Natural killer cell (primary cell): ENCODE measurements at regions not wholly inside any gene's neighbourhood (a gene's known extent, or its start where the extent isn't known, plus 50 kb on each side); places are given as distances from the start of the nearest gene placed in this dataset.

Experiments
- ATAC-seq, 3 donors: fragments of 150-1000 bp in 2 of 3; fragments of 200-7000 bp in 1 of 3; cut with Tn5 transposase; 1 replicate in 1 of 3; 2 replicates in 2 of 3; pipeline ENCODE4 v1.10.0; 2021; ENCODE audit warnings: mild to moderate bottlenecking in 2 of 3, moderate library complexity in 2 of 3
- DNase-seq, 2 donors: peaks; one replicate each; pipeline versions ENCODE4 v3.0.0 to v3.0.0-alpha.2; 2013 to 2021; ENCODE audit warnings: mixed read lengths in 1 of 2
- H3K27ac ChIP-seq: one replicate; pipeline ENCODE4 v1.5.1; 2013; ENCODE audit warnings: mild to moderate bottlenecking, low read length
- H3K27me3 ChIP-seq: one replicate; pipeline ENCODE4 v1.6.1; 2013; ENCODE audit warnings: low read length; ENCODE audit not compliant: control insufficient read depth, insufficient read depth
- H3K36me3 ChIP-seq: one replicate; pipeline ENCODE4 v1.6.1; 2013; ENCODE audit warnings: low read length; ENCODE audit not compliant: control insufficient read depth, insufficient read depth
- H3K4me1 ChIP-seq: one replicate; pipeline ENCODE4 v1.6.1; 2013; ENCODE audit warnings: low read length; ENCODE audit not compliant: control insufficient read depth, insufficient read depth
- H3K4me3 ChIP-seq: one replicate; pipeline ENCODE4 v1.5.1; 2013; ENCODE audit warnings: low read length
- H3K9me3 ChIP-seq: one replicate; pipeline ENCODE4 v1.6.1; 2013; ENCODE audit warnings: low read length; ENCODE audit not compliant: control insufficient read depth, insufficient read depth
- H3K27ac Mint-ChIP-seq, 2 donors: one replicate each; pipeline ENCODE4 v1.8.0; 2022; ENCODE audit warnings: mild to moderate bottlenecking in 2 of 2, mixed read lengths in 2 of 2, moderate library complexity in 1 of 2
- H3K27me3 Mint-ChIP-seq, 2 donors: one replicate each; pipeline ENCODE4 v1.8.0; 2022; ENCODE audit warnings: low read depth in 2 of 2, mixed read lengths in 2 of 2
- H3K36me3 Mint-ChIP-seq: one replicate; pipeline ENCODE4 v1.8.0; 2022; ENCODE audit warnings: mixed read lengths
- H3K4me1 Mint-ChIP-seq, 2 donors: one replicate each; pipeline ENCODE4 v1.8.0; 2022; ENCODE audit warnings: mixed read lengths in 2 of 2
- H3K4me3 Mint-ChIP-seq: one replicate; pipeline ENCODE4 v1.8.0; 2022; ENCODE audit warnings: mild to moderate bottlenecking, moderate library complexity, mixed read lengths
- H3K9me3 Mint-ChIP-seq, 2 donors: one replicate each; pipeline ENCODE4 v1.8.0; 2022; ENCODE audit warnings: mixed read lengths in 2 of 2
- CTCF ChIP-seq: fragments of 200-600 bp; IDR thresholded peaks from one replicate; pipeline ENCODE4 v1.8.0; 2022; ENCODE audit warnings: antibody characterized with exemption
- WGBS: methylation state at CpG from one replicate; pipeline ENCODE4 v1.1.7; 2013; ENCODE audit warnings: missing lambda C conversion rate; ENCODE audit not compliant: insufficient coverage; 5-methylcytosine and 5-hydroxymethylcytosine counted together
- intact Hi-C: fragments of 100-400 bp; cut with micrococcal nuclease; formaldehyde crosslinking; loops from one replicate; pipeline ENCODE4 v1.14.2; 2022

DNA sequence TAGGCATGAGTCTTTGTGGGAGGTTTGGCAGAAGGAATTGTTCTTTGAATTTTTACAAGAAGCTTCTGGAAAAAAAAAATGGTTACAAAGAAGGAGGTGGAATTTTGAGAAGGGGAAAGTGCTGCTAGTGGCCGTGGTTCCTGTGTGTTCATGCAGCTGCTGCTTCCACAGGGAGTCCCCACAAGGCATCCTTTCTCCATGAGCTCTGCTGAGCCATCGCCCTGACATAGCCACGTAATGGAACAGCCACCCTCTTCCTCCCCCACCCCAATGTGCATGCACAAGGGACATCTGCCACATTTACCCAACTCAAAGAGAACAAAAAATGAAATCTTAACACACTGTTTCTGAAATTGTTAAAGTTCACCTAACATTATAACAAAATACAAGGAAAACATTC is 529.7 kb downstream of the SATB2 start:
- Histone ChIP-seq H3K27me3 (no peaks in the 10 kb centered on the region), H3K4me3 (no peak overlapping the region), H3K27ac (no peak overlapping the region), H3K4me1 (no peaks in the 10 kb centered on the region), H3K9me3 (no peaks in the 10 kb centered on the region), H3K36me3 (no peaks in the 10 kb centered on the region)
- no peak for DNase-seq
- 51% methylated on average over 3 of the region's 3 CpGs for WGBS
- H3K9me3 Mint-ChIP-seq = peaks cover 13 to 16% of the 10 kb centered on the region in 2 donors
- H3K27ac Mint-ChIP-seq = no peak overlapping the region
- H3K36me3 Mint-ChIP-seq = no peaks in the 10 kb centered on the region
- no peaks in the 10 kb centered on the region for H3K4me1 Mint-ChIP-seq
- intact Hi-C loops = no loop called here
- TF ChIP-seq CTCF = no peak
- H3K4me3 Mint-ChIP-seq = no peak overlapping the region
- no peaks in the 10 kb centered on the region for H3K27me3 Mint-ChIP-seq
- no peak for ATAC-seq

GRCh38 chr2:198917926-198918720 is 539.6 kb downstream of the SATB2 start:
- Mint-ChIP-seq H3K27me3 (no peaks in the 10 kb centered on the region), H3K4me1 (no peaks in the 10 kb centered on the region), H3K27ac (no peak overlapping the region), H3K36me3 (no peaks in the 10 kb centered on the region), H3K9me3 (peaks cover 8 to 9% of the 10 kb centered on the region in 2 donors), H3K4me3 (no peak overlapping the region)
- H3K36me3 ChIP-seq = no peaks in the 10 kb centered on the region
- peaks cover 5% of the 10 kb centered on the region for H3K9me3 ChIP-seq
- H3K27me3 ChIP-seq = no peaks in the 10 kb centered on the region
- intact Hi-C loops = no loop called here
- ATAC-seq = no peak
- TF ChIP-seq CTCF = no peak
- 89% methylated on average over 3 of the region's 3 CpGs for WGBS
- DNase-seq = no peak
- no peaks in the 10 kb centered on the region for H3K4me1 ChIP-seq
- H3K27ac ChIP-seq = no peak overlapping the region
- H3K4me3 ChIP-seq = no peak overlapping the region

- DNase-seq (no peak), ATAC-seq (no peak)
- no peaks in the 10 kb centered on the region for H3K4me1 Mint-ChIP-seq
- Histone ChIP-seq H3K9me3 (peaks cover 5% of the 10 kb centered on the region), H3K4me3 (no peak overlapping the region), H3K27ac (no peak overlapping the region), H3K27me3 (no peaks in the 10 kb centered on the region), H3K36me3 (no peaks in the 10 kb centered on the region), H3K4me1 (no peaks in the 10 kb centered on the region)
- H3K27me3 Mint-ChIP-seq = no peaks in the 10 kb centered on the region
- no peaks in the 10 kb centered on the region for H3K36me3 Mint-ChIP-seq
- peaks cover 5 to 8% of the 10 kb centered on the region in 2 donors for H3K9me3 Mint-ChIP-seq
- intact Hi-C loops = no loop called here
- no peak overlapping the region for H3K27ac Mint-ChIP-seq
- no peak for TF ChIP-seq CTCF
- 88% methylated on average over 1 of the region's 2 CpGs for WGBS
- H3K4me3 Mint-ChIP-seq = no peak overlapping the region
Observed at GRCh38 chr2:198917275-198917674, 540.5 kb downstream of the SATB2 start.
